SH-SY5Y (cell line): ENCODE measurements at regions not wholly inside any gene's neighbourhood (a gene's known extent, or its start where the extent isn't known, plus 50 kb on each side); places are given as distances from the start of the nearest gene placed in this dataset.

Source experiments
- GATA2 ChIP-seq: IDR thresholded peaks from 2 replicates; pipeline ENCODE4 v1.6.1; 2011; ENCODE audit warnings: mild to moderate bottlenecking, low read depth, low read length
- GATA3 ChIP-seq: IDR thresholded peaks from 2 replicates; pipeline ENCODE4 v1.6.1; 2011; ENCODE audit warnings: low read depth, mild to moderate bottlenecking, low read length, moderate library complexity

GRCh38 chr7:25656581-25657026 lies 428.3 kb upstream of the NPVF start:
- TF ChIP-seq GATA2: no peak
- no peak for TF ChIP-seq GATA3
